ENCODE measurements at regions not wholly inside any gene's neighbourhood (a gene's known extent, or its start where the extent isn't known, plus 50 kb on each side); places are given as distances from the start of the nearest gene placed in this dataset.
A peak's percentile ranks its signal among the peaks of the same experiment; 100 is the strongest.

DNA sequence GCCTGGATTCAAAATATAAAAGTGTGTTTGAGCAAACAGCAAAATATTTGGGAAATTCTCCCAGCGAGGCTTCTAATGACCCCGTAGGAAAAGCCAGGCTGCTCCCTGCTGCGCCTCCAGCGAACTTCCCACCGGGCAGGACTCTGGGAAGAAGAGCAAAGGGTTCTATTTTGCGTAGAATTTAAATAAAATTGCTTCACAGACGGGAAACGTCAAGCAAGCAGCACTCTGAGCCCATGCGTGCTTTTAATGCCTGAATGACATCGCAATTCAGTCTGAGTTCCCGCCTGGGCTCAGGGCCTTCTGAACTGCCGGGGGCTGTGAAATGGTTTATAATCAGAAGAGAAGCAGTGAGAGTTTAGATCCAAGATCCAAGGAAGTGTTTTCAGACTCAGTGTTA is 775.1 kb downstream of the BRD1 start:
- Histone ChIP-seq H3K36me3 (no peaks in the 10 kb centered on the region), H3K4me1 (no peaks in the 10 kb centered on the region), H3K4me3 (peak overlapping the region in 8 of 12 donors; percentile 17 to 55 (median 36)), H3K27me3 (peaks cover 0 to 9% (median 0%) of the 10 kb centered on the region in 9 donors), H3K9me3 (no peaks in the 10 kb centered on the region), H3K27ac (no peak overlapping the region)
- intact Hi-C loops (cut with DNase I) = loop anchor here in 2 of 10 donors (5.0 to 10.0 kb wide), 2 partner anchors 90 to 672 kb away; no protein-coding TSS in a partner anchor
- DNase-seq (no peak), ATAC-seq (no peak)
- WGBS, 4 donors = 55 to 74% (median 61%) methylated on average over 12 of the region's 12 CpGs
- TF ChIP-seq, protein P1, sequence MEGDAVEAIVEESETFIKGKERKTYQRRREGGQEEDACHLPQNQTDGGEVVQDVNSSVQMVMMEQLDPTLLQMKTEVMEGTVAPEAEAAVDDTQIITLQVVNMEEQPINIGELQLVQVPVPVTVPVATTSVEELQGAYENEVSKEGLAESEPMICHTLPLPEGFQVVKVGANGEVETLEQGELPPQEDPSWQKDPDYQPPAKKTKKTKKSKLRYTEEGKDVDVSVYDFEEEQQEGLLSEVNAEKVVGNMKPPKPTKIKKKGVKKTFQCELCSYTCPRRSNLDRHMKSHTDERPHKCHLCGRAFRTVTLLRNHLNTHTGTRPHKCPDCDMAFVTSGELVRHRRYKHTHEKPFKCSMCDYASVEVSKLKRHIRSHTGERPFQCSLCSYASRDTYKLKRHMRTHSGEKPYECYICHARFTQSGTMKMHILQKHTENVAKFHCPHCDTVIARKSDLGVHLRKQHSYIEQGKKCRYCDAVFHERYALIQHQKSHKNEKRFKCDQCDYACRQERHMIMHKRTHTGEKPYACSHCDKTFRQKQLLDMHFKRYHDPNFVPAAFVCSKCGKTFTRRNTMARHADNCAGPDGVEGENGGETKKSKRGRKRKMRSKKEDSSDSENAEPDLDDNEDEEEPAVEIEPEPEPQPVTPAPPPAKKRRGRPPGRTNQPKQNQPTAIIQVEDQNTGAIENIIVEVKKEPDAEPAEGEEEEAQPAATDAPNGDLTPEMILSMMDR (IDR thresholded peaks at IDR 0.05) = no peak
- no peak for TF ChIP-seq POLR2A (IDR thresholded peaks at IDR 0.05)

DNA sequence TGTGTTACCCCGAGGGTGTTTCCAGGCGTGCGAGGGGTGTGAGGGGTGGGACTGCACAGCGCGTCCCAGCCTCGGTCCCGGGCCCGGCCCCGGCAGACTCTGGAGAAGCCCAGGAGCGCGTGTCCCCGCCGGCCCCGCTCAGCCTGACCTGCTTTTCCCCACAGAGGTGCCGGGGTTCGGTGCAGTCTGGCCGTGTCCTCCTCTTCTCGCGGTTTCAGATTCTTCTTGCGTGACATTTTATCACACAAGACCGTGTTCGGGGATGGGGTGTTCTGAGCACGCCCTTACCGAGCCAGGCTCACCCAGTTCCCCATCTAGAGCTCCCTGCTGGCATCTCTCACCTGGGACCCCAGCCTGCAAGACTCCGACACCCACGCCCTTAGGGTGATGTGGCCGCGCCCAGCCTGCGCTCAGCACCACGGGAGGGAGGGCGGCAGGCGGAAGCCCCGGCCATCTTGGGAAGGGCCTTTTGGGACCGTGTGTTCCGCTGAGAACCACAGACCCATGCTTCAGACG is 775.6 kb downstream of the BRD1 start:
- no peaks in the 10 kb centered on the region for H3K36me3 ChIP-seq
- peak overlapping the region in 9 of 12 donors; percentile 17 to 55 (median 36) for H3K4me3 ChIP-seq
- H3K27ac ChIP-seq = no peak overlapping the region
- H3K4me1 ChIP-seq = no peaks in the 10 kb centered on the region
- ATAC-seq (peak in 2 of 4 donors; percentile 53 to 93), DNase-seq (no peak)
- peaks cover 0 to 6% (median 0%) of the 10 kb centered on the region in 9 donors for H3K27me3 ChIP-seq
- H3K9me3 ChIP-seq = no peaks in the 10 kb centered on the region
- 40 to 68% (median 61%) methylated on average over 22 to 36 of the region's 36 CpGs for WGBS, 4 donors
- TF ChIP-seq, protein P1 (IDR thresholded peaks at IDR 0.05) = no peak
- TF ChIP-seq POLR2A (IDR thresholded peaks at IDR 0.05) = no peak
- intact Hi-C loops (cut with DNase I) = loop anchor here in 2 of 10 donors (5.0 to 10.0 kb wide), 2 partner anchors 90 to 673 kb away; no protein-coding TSS in a partner anchor

DNA sequence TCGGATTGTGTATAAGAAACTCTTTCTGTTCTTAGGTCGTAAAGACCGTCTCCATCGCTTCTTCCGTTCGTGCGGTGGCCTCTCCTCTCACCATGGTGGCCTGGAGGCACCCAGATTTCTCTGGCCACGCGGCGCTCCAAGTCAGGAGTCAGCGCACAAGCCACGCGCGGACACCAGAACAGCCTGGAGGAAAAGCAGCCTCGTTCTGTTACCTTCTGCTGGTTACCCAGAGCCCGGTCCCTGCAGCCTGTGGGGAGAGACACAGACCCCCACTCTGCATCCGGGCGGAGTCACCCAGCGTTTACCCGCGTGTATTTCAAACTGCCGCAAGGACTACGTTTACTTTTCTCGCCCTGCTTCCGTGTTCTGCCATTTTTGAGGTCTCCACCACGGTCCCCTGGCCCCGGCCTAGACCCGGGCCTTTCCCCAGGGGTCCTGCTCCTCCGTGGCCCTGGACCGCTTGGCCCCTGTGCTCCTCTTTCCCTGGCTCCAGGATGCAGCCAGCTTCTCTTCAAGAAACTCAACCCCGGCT is 776.1 kb downstream of the BRD1 start:
- Histone ChIP-seq H3K27ac (no peak overlapping the region), H3K9me3 (no peaks in the 10 kb centered on the region), H3K4me3 (peak overlapping the region in 8 of 12 donors; percentile 17 to 55 (median 36)), H3K27me3 (peaks cover 0 to 6% (median 0%) of the 10 kb centered on the region in 9 donors), H3K4me1 (no peaks in the 10 kb centered on the region), H3K36me3 (no peaks in the 10 kb centered on the region)
- 85 to 91% (median 87%) methylated on average over 31 of the region's 31 CpGs for WGBS, 4 donors
- intact Hi-C loops (cut with DNase I) = loop anchor here in 2 of 10 donors (5.0 to 10.0 kb wide), 2 partner anchors 91 to 673 kb away; no protein-coding TSS in a partner anchor
- ATAC-seq (no peak), DNase-seq (no peak)
- no peak for TF ChIP-seq POLR2A (IDR thresholded peaks at IDR 0.05)
- TF ChIP-seq, protein P1 (IDR thresholded peaks at IDR 0.05) = no peak

DNA sequence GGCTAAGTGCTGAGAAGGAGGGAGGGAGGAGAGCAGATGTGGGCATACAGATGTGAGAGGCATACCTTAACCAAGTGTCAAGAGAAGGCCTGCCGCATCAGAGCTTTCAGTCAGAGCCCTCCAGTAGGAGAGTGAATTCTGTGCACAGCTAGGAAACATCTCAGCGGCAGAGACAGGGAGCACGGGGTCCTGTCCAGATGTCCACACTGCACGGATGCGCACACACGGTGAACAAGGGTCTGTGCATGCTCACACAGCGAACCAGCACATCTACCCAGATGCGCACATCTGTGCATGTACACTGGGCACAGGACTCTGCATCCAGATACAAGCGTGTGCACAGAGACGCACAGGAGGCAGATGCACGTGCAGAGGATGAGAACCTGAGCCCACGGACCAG is 778.0 kb downstream of the BRD1 start:
- DNase-seq (no peak), ATAC-seq (no peak)
- no peaks in the 10 kb centered on the region for H3K9me3 ChIP-seq
- H3K4me3 ChIP-seq = no peak overlapping the region
- WGBS, 4 donors = 79 to 92% (median 89%) methylated on average over 12 of the region's 12 CpGs
- H3K36me3 ChIP-seq = no peaks in the 10 kb centered on the region
- TF ChIP-seq, protein P1 (IDR thresholded peaks at IDR 0.05) = no peak
- TF ChIP-seq POLR2A (IDR thresholded peaks at IDR 0.05) = no peak
- H3K27me3 ChIP-seq = peaks cover 0 to 22% (median 3%) of the 10 kb centered on the region in 9 donors
- no peaks in the 10 kb centered on the region for H3K4me1 ChIP-seq
- H3K27ac ChIP-seq = no peak overlapping the region
- intact Hi-C loops (cut with DNase I) = loop anchor here in 9 of 10 donors (2.0 to 10.0 kb wide), 5 partner anchors 93 to 675 kb away; no protein-coding TSS in a partner anchor

All from heart left ventricle (tissue), 16 donors.